H1 (cell line): ENCODE measurements at regions not wholly inside any gene's neighbourhood (a gene's known extent, or its start where the extent isn't known, plus 50 kb on each side); places are given as distances from the start of the nearest gene placed in this dataset.

Source experiments
- EGR1 ChIP-seq: IDR thresholded peaks from 2 replicates; pipeline ENCODE4 v1.6.1; 2011; ENCODE audit warnings: low read depth, low read length, borderline replicate concordance
- HDAC6 ChIP-seq: IDR thresholded peaks from one replicate; pipeline ENCODE4 v1.7.1; 2012; ENCODE audit warnings: low read depth, mild to moderate bottlenecking, inconsistent platforms, low read length, moderate library complexity
- KDM1A ChIP-seq: fragments of 200-600, 300-600 bp; sonication (generic); IDR thresholded peaks from 2 replicates; pipeline ENCODE4 v1.7.1; 2016; ENCODE audit warnings: mild to moderate bottlenecking, low read length, borderline replicate concordance
- MAX ChIP-seq: IDR thresholded peaks from 2 replicates; pipeline ENCODE4 v1.6.1; 2012; ENCODE audit warnings: inconsistent platforms
- ZNF274 ChIP-seq: IDR thresholded peaks from 2 replicates; pipeline ENCODE4 v1.7.0; 2012; ENCODE audit warnings: low read length, borderline replicate concordance; ENCODE audit errors: extremely low read depth

- no peak for TF ChIP-seq HDAC6
- TF ChIP-seq MAX, result no peak
- TF ChIP-seq ZNF274, result no peak
- TF ChIP-seq EGR1, result no peak
- TF ChIP-seq KDM1A, result no peak
- TF ChIP-seq, all 59 proteins: peak for 0
These were observed 373.8 kb downstream of the EPHA4 start (continued) for GRCh38 chr2:221198309-221198708.
